CD14-positive monocyte (primary cell): ENCODE measurements at regions not wholly inside any gene's neighbourhood (a gene's known extent, or its start where the extent isn't known, plus 50 kb on each side); places are given as distances from the start of the nearest gene placed in this dataset.

Source experiments
- DNase-seq, 3 donors: peaks; one replicate each; pipeline ENCODE4 v3.0.0-alpha.2; 2011 to 2022
- H2AFZ ChIP-seq: 2 replicates; pipeline ENCODE4 v1.6.0; 2012; ENCODE audit warnings: mild to moderate bottlenecking, low read depth, low read length, inconsistent platforms; ENCODE audit not compliant: insufficient read depth, poor library complexity, severe bottlenecking
- H3K27ac ChIP-seq, 2 donors: 1 replicate in 1 of 2; 2 replicates in 1 of 2; pipeline ENCODE4 v1.5.1; 2012 to 2013; ENCODE audit warnings: low read length in 2 of 2, control low read depth in 1 of 2, inconsistent platforms in 1 of 2, low read depth in 1 of 2, mild to moderate bottlenecking in 1 of 2
- H3K27me3 ChIP-seq, 2 donors: one replicate each; pipeline versions ENCODE4 v1.6.0 to v1.6.1; 2011 to 2013; ENCODE audit warnings: low read length in 2 of 2; ENCODE audit not compliant: control insufficient read depth in 2 of 2, insufficient read depth in 2 of 2
- H3K36me3 ChIP-seq, 2 donors: replicated peaks in 1 of 2; 1 replicate in 1 of 2; 2 replicates in 1 of 2; pipeline versions ENCODE4 v1.5.1 to v1.6.1; 2012 to 2013; ENCODE audit warnings: low read length in 2 of 2, control low read depth in 1 of 2, inconsistent platforms in 1 of 2, mild to moderate bottlenecking in 1 of 2; ENCODE audit not compliant: insufficient read depth in 2 of 2, control insufficient read depth in 1 of 2
- H3K4me1 ChIP-seq, 2 donors: 1 replicate in 1 of 2; 2 replicates in 1 of 2; pipeline versions ENCODE4 v1.5.1 to v1.6.1; 2012 to 2013; ENCODE audit warnings: low read length in 2 of 2, control low read depth in 1 of 2, inconsistent platforms in 1 of 2, mild to moderate bottlenecking in 1 of 2, moderate library complexity in 1 of 2; ENCODE audit not compliant: insufficient read depth in 2 of 2, control insufficient read depth in 1 of 2
- H3K4me2 ChIP-seq: replicated peaks from 2 replicates; pipeline ENCODE3; 2012; ENCODE audit warnings: low read length, moderate library complexity, mild to moderate bottlenecking; ENCODE audit not compliant: poor library complexity, severe bottlenecking; ENCODE audit errors: extremely low read depth
- H3K4me3 ChIP-seq, 3 experiments: fragments of 200-600 bp in 1 of 3; sonication (generic) in 1 of 3; replicated peaks in 1 of 3; 1 replicate in 2 of 3; 2 replicates in 1 of 3; pipeline ENCODE4 v1.5.1; 2011 to 2013; ENCODE audit warnings: low read length in 3 of 3, mild to moderate bottlenecking in 3 of 3, control low read depth in 2 of 3, low read depth in 2 of 3, inconsistent platforms in 1 of 3, moderate library complexity in 1 of 3
- H3K79me2 ChIP-seq: 2 replicates; pipeline ENCODE4 v1.6.0; 2012; ENCODE audit warnings: mild to moderate bottlenecking, control low read depth, inconsistent platforms, low read length, moderate library complexity; ENCODE audit not compliant: insufficient read depth
- H3K9ac ChIP-seq: 2 replicates; pipeline ENCODE4 v1.6.0; 2017; ENCODE audit warnings: low read length, mild to moderate bottlenecking; ENCODE audit not compliant: insufficient read depth, poor library complexity, severe bottlenecking
- H3K9me3 ChIP-seq, 2 donors: replicated peaks in 1 of 2; 1 replicate in 1 of 2; 2 replicates in 1 of 2; pipeline versions ENCODE4 v1.5.1 to v1.6.1; 2012 to 2013; ENCODE audit warnings: low read length in 2 of 2, control low read depth in 1 of 2; ENCODE audit not compliant: control insufficient read depth in 1 of 2, insufficient read depth in 1 of 2
- H4K20me1 ChIP-seq: 2 replicates; pipeline ENCODE4 v1.6.0; 2012; ENCODE audit warnings: mild to moderate bottlenecking, low read length, control low read depth, moderate library complexity; ENCODE audit not compliant: insufficient read depth
- H3K27ac Mint-ChIP-seq, 7 donors: one replicate each; pipeline ENCODE4 v1.8.0; 2020; ENCODE audit warnings: mild to moderate bottlenecking in 7 of 7, mixed read lengths in 7 of 7, moderate library complexity in 6 of 7, inconsistent platforms in 2 of 7
- H3K27me3 Mint-ChIP-seq, 3 donors: one replicate each; pipeline ENCODE4 v1.8.0; 2021 to 2022; ENCODE audit warnings: low read depth in 3 of 3, mild to moderate bottlenecking in 3 of 3, mixed read lengths in 3 of 3, moderate library complexity in 3 of 3, inconsistent platforms in 1 of 3
- H3K36me3 Mint-ChIP-seq, 2 donors: one replicate each; pipeline ENCODE4 v1.8.0; 2020; ENCODE audit warnings: mixed read lengths in 2 of 2, inconsistent platforms in 1 of 2, mild to moderate bottlenecking in 1 of 2
- H3K4me1 Mint-ChIP-seq: one replicate; pipeline ENCODE4 v1.8.0; 2020; ENCODE audit warnings: mild to moderate bottlenecking, mixed read lengths
- H3K4me3 Mint-ChIP-seq, 2 donors: one replicate each; pipeline ENCODE4 v1.8.0; 2020; ENCODE audit warnings: mild to moderate bottlenecking in 2 of 2, mixed read lengths in 2 of 2, moderate library complexity in 1 of 2
- H3K9me3 Mint-ChIP-seq, 7 donors: one replicate each; pipeline ENCODE4 v1.8.0; 2020 to 2022; ENCODE audit warnings: mixed read lengths in 7 of 7, mild to moderate bottlenecking in 6 of 7, moderate library complexity in 6 of 7, inconsistent platforms in 2 of 7
- WGBS: methylation state at CpG from one replicate; pipeline ENCODE4 v1.1.5; 2013; ENCODE audit warnings: missing lambda C conversion rate; ENCODE audit not compliant: insufficient coverage; 5-methylcytosine and 5-hydroxymethylcytosine counted together
- intact Hi-C, 2 donors: fragments of 100-400 bp; cut with micrococcal nuclease; formaldehyde crosslinking; loops; one replicate each; pipeline versions ENCODE4 v1.15.0 to v1.15.1; 2023
- TF ChIP-seq, protein P1 (sequence below): fragments of 200-600 bp; IDR thresholded peaks from one replicate; pipeline ENCODE4 v1.8.0; 2022; ENCODE audit warnings: antibody characterized with exemption, mild to moderate bottlenecking

DNA sequence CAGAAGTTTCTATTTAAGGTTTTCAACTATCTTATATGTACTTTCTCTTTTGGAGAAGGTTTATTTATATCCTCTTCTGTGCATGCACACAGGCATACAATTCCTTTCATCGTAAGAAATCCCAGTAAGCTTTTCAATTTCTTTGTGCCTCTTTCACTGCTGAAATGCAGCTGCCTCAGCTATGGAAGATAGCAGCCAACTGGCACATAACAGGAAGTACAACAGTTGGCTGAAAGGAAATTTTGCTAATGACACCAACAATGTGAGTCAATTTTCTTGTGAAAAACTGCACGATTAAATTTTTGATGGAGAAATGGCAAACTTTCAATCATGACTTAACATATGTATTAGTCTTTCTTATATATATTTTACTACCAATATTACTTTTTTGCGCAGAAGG is 74.5 kb upstream of the PAQR3 start:
- no CpG with 5 or more reads among the region's 3 CpGs for whole genome bisulfite sequencing

DNA sequence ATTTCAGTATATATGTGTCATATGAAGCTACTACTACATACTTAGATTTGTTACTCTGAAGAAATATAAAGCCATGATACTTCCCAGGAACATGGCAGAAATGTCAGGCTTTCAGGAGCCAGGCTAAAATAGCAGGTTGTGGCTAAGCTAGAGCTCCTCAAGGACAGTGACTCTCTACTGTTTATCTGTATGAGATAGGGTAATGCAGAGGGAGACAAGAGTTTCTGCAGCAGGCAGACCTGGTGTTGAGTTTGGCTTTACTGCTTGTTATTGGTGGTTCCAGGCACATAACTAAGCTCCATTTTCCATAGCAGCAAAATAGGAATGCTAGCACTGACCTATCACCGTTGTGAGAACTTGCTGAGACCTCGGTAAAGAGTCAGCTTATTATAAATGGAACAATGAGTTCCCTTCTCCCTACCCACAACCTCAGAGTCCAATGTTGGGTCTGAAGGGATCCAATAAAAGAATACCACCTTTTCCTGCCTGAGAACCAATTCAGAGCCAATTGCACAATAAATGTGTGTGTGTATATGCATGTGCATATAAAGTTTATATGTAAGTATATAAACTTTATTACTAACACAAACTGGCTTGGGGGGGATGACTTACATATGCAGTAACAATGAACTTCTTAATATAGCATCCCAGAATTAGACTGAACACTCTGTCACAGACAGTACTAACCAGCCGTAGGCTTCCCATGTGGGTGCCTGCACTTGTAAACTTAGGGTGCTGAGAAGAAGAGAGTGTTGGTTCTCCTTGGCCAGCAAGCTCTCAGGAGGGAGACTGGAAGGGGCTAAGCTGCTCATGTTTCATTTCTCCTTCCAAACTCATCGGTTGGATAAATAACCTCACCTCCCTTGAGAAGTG is 51.9 kb upstream of the PAQR3 start:
- intact Hi-C loops, result no loop called here
- no CpG with 5 or more reads among the region's 4 CpGs for WGBS
- peaks cover 0 to 1% (median 0%) of the 10 kb centered on the region in 7 donors for H3K9me3 Mint-ChIP-seq

More for the DNA sequence above, 74.5 kb upstream of the PAQR3 start:
- Histone ChIP-seq H3K36me3 (no peaks in the 10 kb centered on the region), H3K27ac (no peak overlapping the region), H3K9ac (no peak overlapping the region), H4K20me1 (no peaks in the 10 kb centered on the region), H3K4me1 (no peaks in the 10 kb centered on the region), H3K9me3 (no peaks in the 10 kb centered on the region), H3K27me3 (no peaks in the 10 kb centered on the region), H3K79me2 (no peaks in the 10 kb centered on the region), H2AFZ (no peak overlapping the region), H3K4me3 (no peak overlapping the region), H3K4me2 (no peak overlapping the region)
- Mint-ChIP-seq H3K36me3 (no peaks in the 10 kb centered on the region), H3K27me3 (no peaks in the 10 kb centered on the region), H3K27ac (no peak overlapping the region), H3K9me3 (peaks cover 0 to 4% (median 1%) of the 10 kb centered on the region in 7 donors), H3K4me3 (no peak overlapping the region), H3K4me1 (no peaks in the 10 kb centered on the region)
- intact Hi-C loops, result no loop called here
- DNase-seq, result no peak
- TF ChIP-seq, protein P1, sequence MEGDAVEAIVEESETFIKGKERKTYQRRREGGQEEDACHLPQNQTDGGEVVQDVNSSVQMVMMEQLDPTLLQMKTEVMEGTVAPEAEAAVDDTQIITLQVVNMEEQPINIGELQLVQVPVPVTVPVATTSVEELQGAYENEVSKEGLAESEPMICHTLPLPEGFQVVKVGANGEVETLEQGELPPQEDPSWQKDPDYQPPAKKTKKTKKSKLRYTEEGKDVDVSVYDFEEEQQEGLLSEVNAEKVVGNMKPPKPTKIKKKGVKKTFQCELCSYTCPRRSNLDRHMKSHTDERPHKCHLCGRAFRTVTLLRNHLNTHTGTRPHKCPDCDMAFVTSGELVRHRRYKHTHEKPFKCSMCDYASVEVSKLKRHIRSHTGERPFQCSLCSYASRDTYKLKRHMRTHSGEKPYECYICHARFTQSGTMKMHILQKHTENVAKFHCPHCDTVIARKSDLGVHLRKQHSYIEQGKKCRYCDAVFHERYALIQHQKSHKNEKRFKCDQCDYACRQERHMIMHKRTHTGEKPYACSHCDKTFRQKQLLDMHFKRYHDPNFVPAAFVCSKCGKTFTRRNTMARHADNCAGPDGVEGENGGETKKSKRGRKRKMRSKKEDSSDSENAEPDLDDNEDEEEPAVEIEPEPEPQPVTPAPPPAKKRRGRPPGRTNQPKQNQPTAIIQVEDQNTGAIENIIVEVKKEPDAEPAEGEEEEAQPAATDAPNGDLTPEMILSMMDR, result no peak

More for the DNA sequence above, 51.9 kb upstream of the PAQR3 start:
- no peaks in the 10 kb centered on the region for H3K27me3 ChIP-seq
- no peaks in the 10 kb centered on the region for H3K79me2 ChIP-seq
- H3K27ac ChIP-seq, result no peak overlapping the region
- DNase-seq, result no peak
- Mint-ChIP-seq H3K4me1 (no peaks in the 10 kb centered on the region), H3K4me3 (no peak overlapping the region), H3K27ac (no peak overlapping the region), H3K36me3 (no peaks in the 10 kb centered on the region), H3K27me3 (no peaks in the 10 kb centered on the region)
- H3K4me2 ChIP-seq, result no peak overlapping the region
- H3K4me1 ChIP-seq, result no peaks in the 10 kb centered on the region
- H4K20me1 ChIP-seq, result no peaks in the 10 kb centered on the region
- H3K9me3 ChIP-seq, result no peaks in the 10 kb centered on the region
- H3K4me3 ChIP-seq, result no peak overlapping the region
- no peak overlapping the region for H3K9ac ChIP-seq
- H2AFZ ChIP-seq, result no peak overlapping the region
- TF ChIP-seq, protein P1, result no peak
- no peaks in the 10 kb centered on the region for H3K36me3 ChIP-seq
